HEK293T (cell line): ENCODE measurements at regions not wholly inside any gene's neighbourhood (a gene's known extent, or its start where the extent isn't known, plus 50 kb on each side); places are given as distances from the start of the nearest gene placed in this dataset.

ENCODE experiments used
- CTCF ChIA-PET: fragments of 350-600 bp; formaldehyde crosslinking; extraction: SDS; loops from one replicate; lab custom pipeline; 2021; ENCODE audit warnings: antibody characterized with exemption, inconsistent platforms; lab: Yijun Ruan, JAX
- POLR2A ChIA-PET: fragments of 350-600 bp; formaldehyde crosslinking; extraction: SDS; loops from one replicate; lab custom pipeline; 2020; ENCODE audit warnings: antibody characterized with exemption, inconsistent platforms; lab: Yijun Ruan, JAX
- DNase-seq: peaks from one replicate; pipeline ENCODE4 v3.0.0; 2012; ENCODE audit warnings: mixed read lengths; ENCODE audit errors: extremely low spot score
- ARNT ChIP-seq: fragments of 450-650 bp; IDR thresholded peaks from 2 replicates; pipeline ENCODE4 v1.6.1; 2017; ENCODE audit warnings: mild to moderate bottlenecking
- BHLHE40 ChIP-seq: fragments of 450-650 bp; IDR thresholded peaks from 2 replicates; pipeline ENCODE4 v1.6.1; 2016; ENCODE audit warnings: mild to moderate bottlenecking, moderate library complexity, borderline replicate concordance
- CTBP1 ChIP-seq: fragments of 450-650 bp; IDR thresholded peaks from 2 replicates; pipeline ENCODE4 v1.6.1; 2016; ENCODE audit warnings: borderline replicate concordance
- ELF4 ChIP-seq: fragments of 450-650 bp; IDR thresholded peaks from 2 replicates; pipeline ENCODE4 v1.6.1; 2017; ENCODE audit warnings: antibody characterized with exemption
- FOXA1 ChIP-seq: fragments of 450-650 bp; IDR thresholded peaks from 2 replicates; pipeline ENCODE4 v1.6.1; 2016; ENCODE audit warnings: mild to moderate bottlenecking
- FOXK2 ChIP-seq: fragments of 450-650 bp; IDR thresholded peaks from 2 replicates; pipeline ENCODE4 v1.6.1; 2016; ENCODE audit warnings: mild to moderate bottlenecking
- FOXM1 ChIP-seq: fragments of 450-650 bp; IDR thresholded peaks from 2 replicates; pipeline ENCODE4 v1.6.1; 2017; ENCODE audit warnings: mild to moderate bottlenecking, borderline replicate concordance
- HDGF ChIP-seq: fragments of 450-650 bp; IDR thresholded peaks from 2 replicates; pipeline ENCODE4 v1.6.1; 2017; ENCODE audit warnings: antibody characterized with exemption, borderline replicate concordance
- L3MBTL2 ChIP-seq: fragments of 450-650 bp; conservative IDR thresholded peaks from 2 replicates; pipeline ENCODE4 v1.6.1; 2016; ENCODE audit warnings: mild to moderate bottlenecking
- LEF1 ChIP-seq: fragments of 450-650 bp; IDR thresholded peaks from 2 replicates; pipeline ENCODE4 v1.6.1; 2017; ENCODE audit warnings: mild to moderate bottlenecking, borderline replicate concordance
- NFRKB ChIP-seq: fragments of 450-650 bp; IDR thresholded peaks from 2 replicates; pipeline ENCODE4 v1.6.1; 2016; ENCODE audit warnings: mild to moderate bottlenecking, moderate library complexity
- PKNOX1 ChIP-seq: fragments of 450-650 bp; IDR thresholded peaks from 2 replicates; pipeline ENCODE4 v1.6.1; 2016
- SP1 ChIP-seq: fragments of 450-650 bp; IDR thresholded peaks from 2 replicates; pipeline ENCODE4 v1.6.1; 2017
- SUZ12 ChIP-seq: fragments of 450-650 bp; IDR thresholded peaks from 2 replicates; pipeline ENCODE4 v1.6.1; 2016; ENCODE audit warnings: mild to moderate bottlenecking
- TARDBP ChIP-seq: fragments of 450-650 bp; IDR thresholded peaks from 2 replicates; pipeline ENCODE4 v1.6.1; 2016
- ZNF384 ChIP-seq: fragments of 450-650 bp; IDR thresholded peaks from 2 replicates; pipeline ENCODE4 v1.6.1; 2016

- ChIA-PET POLR2A (no interaction called here), CTCF (no interaction called here)
- TF ChIP-seq PKNOX1 (no peak), ELF4 (no peak), BHLHE40 (no peak), TARDBP (no peak), CTBP1 (no peak), HDGF (no peak), SUZ12 (no peak), FOXM1 (no peak), FOXA1 (no peak), L3MBTL2 (no peak), FOXK2 (no peak), ARNT (no peak), LEF1 (no peak)
- no peak for DNase-seq
These were observed 268.1 kb downstream of the NDUFA10 start for GRCh38 chr2:239756790-239757760.

- POLR2A ChIA-PET = no interaction called here
- no peak for TF ChIP-seq SP1
- TF ChIP-seq L3MBTL2 = no peak
- no peak for TF ChIP-seq LEF1
- no peak for TF ChIP-seq CTBP1
- no peak for TF ChIP-seq SUZ12
- no peak for TF ChIP-seq ELF4
- TF ChIP-seq ZNF384 = no peak
- TF ChIP-seq TARDBP = no peak
- no peak for TF ChIP-seq BHLHE40
- no peak for TF ChIP-seq NFRKB
- TF ChIP-seq ARNT = no peak
- TF ChIP-seq PKNOX1 = no peak
- no peak for TF ChIP-seq FOXA1
- TF ChIP-seq FOXK2 = no peak
- TF ChIP-seq HDGF = no peak
- CTCF ChIA-PET = interaction anchor here (0.5 kb wide), 1 partner anchor 20 kb away, joined by 3 read pairs; no protein-coding TSS in a partner anchor
- no peak for DNase-seq
These were observed 268.9 kb downstream of the NDUFA10 start for GRCh38 chr2:239756031-239756789.

GRCh38 chr2:239753401-239753837, 271.7 kb downstream of the NDUFA10 start:
- ChIA-PET CTCF (no interaction called here), POLR2A (no interaction called here)
- no peak for DNase-seq
- TF ChIP-seq NFRKB (no peak), SUZ12 (no peak), ARNT (no peak), SP1 (no peak), BHLHE40 (no peak), ZNF384 (no peak), FOXM1 (no peak), LEF1 (no peak), HDGF (no peak), FOXK2 (no peak), L3MBTL2 (no peak), FOXA1 (no peak), TARDBP (no peak), CTBP1 (no peak), ELF4 (no peak), PKNOX1 (no peak)

GRCh38 chr2:239752951-239753350, 272.2 kb downstream of the NDUFA10 start:
- TF ChIP-seq ARNT = no peak
- no peak for TF ChIP-seq LEF1
- no peak for TF ChIP-seq HDGF
- TF ChIP-seq SUZ12 = no peak
- no peak for TF ChIP-seq SP1
- no peak for TF ChIP-seq TARDBP
- TF ChIP-seq PKNOX1 = no peak
- TF ChIP-seq FOXA1 = no peak
- no peak for TF ChIP-seq NFRKB
- no peak for TF ChIP-seq ELF4
- no peak for TF ChIP-seq BHLHE40
- no peak for TF ChIP-seq L3MBTL2
- no peak for TF ChIP-seq FOXK2
- TF ChIP-seq FOXM1 = no peak
- TF ChIP-seq ZNF384 = no peak
- CTCF ChIA-PET = no interaction called here
- POLR2A ChIA-PET = no interaction called here
- no peak for DNase-seq
